ENCODE measurements at regions not wholly inside any gene's neighbourhood (a gene's known extent, or its start where the extent isn't known, plus 50 kb on each side); places are given as distances from the start of the nearest gene placed in this dataset.

GRCh38 chr13:42380420-42381164 is 108.6 kb downstream of the AKAP11 start (continued):
- TF ChIP-seq, protein P1, sequence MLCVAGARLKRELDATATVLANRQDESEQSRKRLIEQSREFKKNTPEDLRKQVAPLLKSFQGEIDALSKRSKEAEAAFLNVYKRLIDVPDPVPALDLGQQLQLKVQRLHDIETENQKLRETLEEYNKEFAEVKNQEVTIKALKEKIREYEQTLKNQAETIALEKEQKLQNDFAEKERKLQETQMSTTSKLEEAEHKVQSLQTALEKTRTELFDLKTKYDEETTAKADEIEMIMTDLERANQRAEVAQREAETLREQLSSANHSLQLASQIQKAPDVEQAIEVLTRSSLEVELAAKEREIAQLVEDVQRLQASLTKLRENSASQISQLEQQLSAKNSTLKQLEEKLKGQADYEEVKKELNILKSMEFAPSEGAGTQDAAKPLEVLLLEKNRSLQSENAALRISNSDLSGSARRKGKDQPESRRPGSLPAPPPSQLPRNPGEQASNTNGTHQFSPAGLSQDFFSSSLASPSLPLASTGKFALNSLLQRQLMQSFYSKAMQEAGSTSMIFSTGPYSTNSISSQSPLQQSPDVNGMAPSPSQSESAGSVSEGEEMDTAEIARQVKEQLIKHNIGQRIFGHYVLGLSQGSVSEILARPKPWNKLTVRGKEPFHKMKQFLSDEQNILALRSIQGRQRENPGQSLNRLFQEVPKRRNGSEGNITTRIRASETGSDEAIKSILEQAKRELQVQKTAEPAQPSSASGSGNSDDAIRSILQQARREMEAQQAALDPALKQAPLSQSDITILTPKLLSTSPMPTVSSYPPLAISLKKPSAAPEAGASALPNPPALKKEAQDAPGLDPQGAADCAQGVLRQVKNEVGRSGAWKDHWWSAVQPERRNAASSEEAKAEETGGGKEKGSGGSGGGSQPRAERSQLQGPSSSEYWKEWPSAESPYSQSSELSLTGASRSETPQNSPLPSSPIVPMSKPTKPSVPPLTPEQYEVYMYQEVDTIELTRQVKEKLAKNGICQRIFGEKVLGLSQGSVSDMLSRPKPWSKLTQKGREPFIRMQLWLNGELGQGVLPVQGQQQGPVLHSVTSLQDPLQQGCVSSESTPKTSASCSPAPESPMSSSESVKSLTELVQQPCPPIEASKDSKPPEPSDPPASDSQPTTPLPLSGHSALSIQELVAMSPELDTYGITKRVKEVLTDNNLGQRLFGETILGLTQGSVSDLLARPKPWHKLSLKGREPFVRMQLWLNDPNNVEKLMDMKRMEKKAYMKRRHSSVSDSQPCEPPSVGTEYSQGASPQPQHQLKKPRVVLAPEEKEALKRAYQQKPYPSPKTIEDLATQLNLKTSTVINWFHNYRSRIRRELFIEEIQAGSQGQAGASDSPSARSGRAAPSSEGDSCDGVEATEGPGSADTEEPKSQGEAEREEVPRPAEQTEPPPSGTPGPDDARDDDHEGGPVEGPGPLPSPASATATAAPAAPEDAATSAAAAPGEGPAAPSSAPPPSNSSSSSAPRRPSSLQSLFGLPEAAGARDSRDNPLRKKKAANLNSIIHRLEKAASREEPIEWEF (IDR thresholded peaks at IDR 0.05; ENCODE audit: insufficient replicate concordance, low read depth, low read length) = no peak
- TF ChIP-seq NFYA (IDR thresholded peaks at IDR 0.05; ENCODE audit: borderline replicate concordance, low read depth, low read length) (no peak), BCL3 (IDR thresholded peaks at IDR 0.05; ENCODE audit: borderline replicate concordance, insufficient read depth, low read depth, low read length, poor library complexity, severe bottlenecking) (peak; percentile 63), HDAC2 (IDR thresholded peaks at IDR 0.05) (no peak; the same call in 1 of the 2 replicates), TBL1XR1 (IDR thresholded peaks at IDR 0.05; ENCODE audit: low read depth, low read length) (peak; percentile 89), MYC (IDR thresholded peaks at IDR 0.05; ENCODE audit: insufficient read depth, insufficient read length, insufficient replicate concordance, low read length, severe bottlenecking) (no peak), RELA (IDR thresholded peaks at IDR 0.05; ENCODE audit: borderline replicate concordance, partially characterized antibody) (no peak), CTCF (IDR thresholded peaks at IDR 0.05 in 2 of 3, conservative IDR thresholded peaks at IDR 0.05 in 1 of 3; ENCODE audit: control insufficient read depth in 2 of 3, extremely low read depth in 1 of 3, insufficient read depth in 1 of 3, low read depth in 3 of 3, low read length in 3 of 3) (no peak), NR2F1 (conservative IDR thresholded peaks at IDR 0.05) (peak; percentile 93), ZBTB33 (IDR thresholded peaks at IDR 0.05) (no peak), ETV6 (conservative IDR thresholded peaks at IDR 0.05 in 1 of 2, IDR thresholded peaks at IDR 0.05 in 1 of 2; ENCODE audit: borderline replicate concordance in 1 of 2, low read depth in 1 of 2) (peak in 1 of 2 experiments; percentile 65; a peak in 1 of 4 replicates), DPF2 (IDR thresholded peaks at IDR 0.05) (peak; percentile 88), ATF2 (IDR thresholded peaks at IDR 0.05; ENCODE audit: low read length) (peak; percentile 92), RFX5 (IDR thresholded peaks at IDR 0.05; ENCODE audit: low read depth, low read length) (no peak)
- TF ChIP-seq, protein P2, sequence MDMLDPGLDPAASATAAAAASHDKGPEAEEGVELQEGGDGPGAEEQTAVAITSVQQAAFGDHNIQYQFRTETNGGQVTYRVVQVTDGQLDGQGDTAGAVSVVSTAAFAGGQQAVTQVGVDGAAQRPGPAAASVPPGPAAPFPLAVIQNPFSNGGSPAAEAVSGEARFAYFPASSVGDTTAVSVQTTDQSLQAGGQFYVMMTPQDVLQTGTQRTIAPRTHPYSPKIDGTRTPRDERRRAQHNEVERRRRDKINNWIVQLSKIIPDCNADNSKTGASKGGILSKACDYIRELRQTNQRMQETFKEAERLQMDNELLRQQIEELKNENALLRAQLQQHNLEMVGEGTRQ (IDR thresholded peaks at IDR 0.05; ENCODE audit: borderline replicate concordance, low read depth, low read length) = no peak
